Nephron progenitor cell (in vitro differentiated cells): ENCODE measurements at regions not wholly inside any gene's neighbourhood (a gene's known extent, or its start where the extent isn't known, plus 50 kb on each side); places are given as distances from the start of the nearest gene placed in this dataset.

Experiments used
- DNase-seq: peaks from one replicate; pipeline ENCODE4 v3.0.0; 2021
- H3K27ac Mint-ChIP-seq: 2 replicates; pipeline ENCODE4 v1.8.0; 2021; ENCODE audit warnings: mild to moderate bottlenecking, moderate library complexity, mixed read lengths
- H3K27me3 Mint-ChIP-seq: 2 replicates; pipeline ENCODE4 v1.8.0; 2021; ENCODE audit warnings: mild to moderate bottlenecking, low read depth, mixed read lengths; ENCODE audit not compliant: poor library complexity
- H3K36me3 Mint-ChIP-seq: 2 replicates; pipeline ENCODE4 v1.8.0; 2021; ENCODE audit warnings: low read depth, mixed read lengths
- H3K4me1 Mint-ChIP-seq: 2 replicates; pipeline ENCODE4 v1.8.0; 2021; ENCODE audit warnings: mixed read lengths
- H3K4me3 Mint-ChIP-seq: 2 replicates; pipeline ENCODE4 v1.8.0; 2021; ENCODE audit warnings: mild to moderate bottlenecking, moderate library complexity, mixed read lengths
- H3K9me3 Mint-ChIP-seq: 2 replicates; pipeline ENCODE4 v1.8.0; 2021; ENCODE audit warnings: mild to moderate bottlenecking, moderate library complexity, mixed read lengths
- TF ChIP-seq, protein P1 (sequence below): fragments of 200-600 bp; sonication (generic); IDR thresholded peaks from 2 replicates; pipeline ENCODE4 v1.5.0; 2021; ENCODE audit warnings: antibody characterized with exemption

DNA sequence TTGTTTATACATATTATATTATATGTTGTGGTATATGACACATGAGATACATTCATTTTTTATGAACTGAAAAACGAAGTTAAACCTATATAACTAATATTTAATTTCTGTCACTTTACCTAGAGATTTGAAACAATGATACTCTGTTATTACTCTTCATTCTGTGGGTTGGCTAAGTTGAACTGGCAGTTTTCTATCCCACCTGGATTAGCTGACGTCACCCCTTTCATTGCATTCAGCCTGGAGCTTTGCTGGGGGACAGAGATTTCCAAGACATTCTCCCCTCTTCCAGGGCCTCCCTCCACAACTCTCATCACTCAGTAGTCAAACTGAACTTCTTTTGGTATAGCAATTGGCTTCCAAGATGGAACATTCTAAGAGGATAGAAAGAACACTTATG, 309.2 kb upstream of the SATB1 start:
- TF ChIP-seq, protein P1, sequence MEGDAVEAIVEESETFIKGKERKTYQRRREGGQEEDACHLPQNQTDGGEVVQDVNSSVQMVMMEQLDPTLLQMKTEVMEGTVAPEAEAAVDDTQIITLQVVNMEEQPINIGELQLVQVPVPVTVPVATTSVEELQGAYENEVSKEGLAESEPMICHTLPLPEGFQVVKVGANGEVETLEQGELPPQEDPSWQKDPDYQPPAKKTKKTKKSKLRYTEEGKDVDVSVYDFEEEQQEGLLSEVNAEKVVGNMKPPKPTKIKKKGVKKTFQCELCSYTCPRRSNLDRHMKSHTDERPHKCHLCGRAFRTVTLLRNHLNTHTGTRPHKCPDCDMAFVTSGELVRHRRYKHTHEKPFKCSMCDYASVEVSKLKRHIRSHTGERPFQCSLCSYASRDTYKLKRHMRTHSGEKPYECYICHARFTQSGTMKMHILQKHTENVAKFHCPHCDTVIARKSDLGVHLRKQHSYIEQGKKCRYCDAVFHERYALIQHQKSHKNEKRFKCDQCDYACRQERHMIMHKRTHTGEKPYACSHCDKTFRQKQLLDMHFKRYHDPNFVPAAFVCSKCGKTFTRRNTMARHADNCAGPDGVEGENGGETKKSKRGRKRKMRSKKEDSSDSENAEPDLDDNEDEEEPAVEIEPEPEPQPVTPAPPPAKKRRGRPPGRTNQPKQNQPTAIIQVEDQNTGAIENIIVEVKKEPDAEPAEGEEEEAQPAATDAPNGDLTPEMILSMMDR = no peak
- Mint-ChIP-seq H3K4me3 (no peak overlapping the region), H3K4me1 (no peaks in the 10 kb centered on the region), H3K36me3 (no peaks in the 10 kb centered on the region), H3K9me3 (no peaks in the 10 kb centered on the region), H3K27ac (no peak overlapping the region), H3K27me3 (no peaks in the 10 kb centered on the region)
- no peak for DNase-seq

DNA sequence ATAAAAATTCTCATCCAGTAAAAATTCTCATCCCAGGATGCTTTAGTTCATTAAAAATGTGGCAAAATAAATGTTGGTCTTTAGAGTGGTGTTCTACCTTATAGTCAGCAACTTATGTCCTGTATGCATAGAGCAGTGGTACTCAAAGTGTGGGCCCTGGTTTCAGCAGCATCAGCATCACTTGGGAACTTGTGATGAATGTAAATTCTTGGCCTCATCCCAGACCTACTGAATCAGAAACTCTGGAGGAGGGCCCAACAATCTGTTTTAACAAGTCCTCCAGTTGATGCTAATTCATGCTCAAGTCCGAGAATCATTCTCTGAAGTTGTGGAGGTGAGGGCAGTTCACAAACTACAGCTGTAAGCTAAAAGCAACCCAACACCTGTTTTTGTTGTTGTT, 307.3 kb upstream of the SATB1 start:
- TF ChIP-seq, protein P1 = no peak
- no peak for DNase-seq
- no peaks in the 10 kb centered on the region for H3K36me3 Mint-ChIP-seq
- H3K27ac Mint-ChIP-seq = no peak overlapping the region
- H3K4me3 Mint-ChIP-seq = no peak overlapping the region
- no peaks in the 10 kb centered on the region for H3K4me1 Mint-ChIP-seq
- H3K27me3 Mint-ChIP-seq = no peaks in the 10 kb centered on the region
- no peaks in the 10 kb centered on the region for H3K9me3 Mint-ChIP-seq

DNA sequence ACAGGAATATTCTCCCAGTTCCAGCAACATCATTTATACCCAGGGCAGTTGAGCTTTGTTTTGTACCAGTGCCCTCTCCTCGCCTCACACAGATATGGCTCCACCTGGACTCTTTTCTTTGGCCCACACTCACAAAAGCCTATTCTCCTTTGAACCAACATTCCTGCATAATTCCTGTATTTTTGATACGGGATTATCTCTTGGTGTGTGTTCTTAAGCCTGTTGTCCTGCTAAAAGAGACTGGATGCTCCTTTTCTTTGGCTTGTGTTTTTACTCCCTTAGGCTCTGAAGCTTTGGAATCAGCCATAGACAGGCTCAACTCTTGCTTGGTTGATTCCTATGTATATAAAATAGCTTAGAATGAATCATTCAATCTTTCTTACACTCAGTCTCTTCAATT, 305.4 kb upstream of the SATB1 start:
- H3K27ac Mint-ChIP-seq = no peak overlapping the region
- H3K27me3 Mint-ChIP-seq = no peaks in the 10 kb centered on the region
- no peak for DNase-seq
- H3K4me1 Mint-ChIP-seq = peaks cover 7% of the 10 kb centered on the region
- no peak overlapping the region for H3K4me3 Mint-ChIP-seq
- no peaks in the 10 kb centered on the region for H3K9me3 Mint-ChIP-seq
- H3K36me3 Mint-ChIP-seq = no peaks in the 10 kb centered on the region
- TF ChIP-seq, protein P1 = no peak

DNA sequence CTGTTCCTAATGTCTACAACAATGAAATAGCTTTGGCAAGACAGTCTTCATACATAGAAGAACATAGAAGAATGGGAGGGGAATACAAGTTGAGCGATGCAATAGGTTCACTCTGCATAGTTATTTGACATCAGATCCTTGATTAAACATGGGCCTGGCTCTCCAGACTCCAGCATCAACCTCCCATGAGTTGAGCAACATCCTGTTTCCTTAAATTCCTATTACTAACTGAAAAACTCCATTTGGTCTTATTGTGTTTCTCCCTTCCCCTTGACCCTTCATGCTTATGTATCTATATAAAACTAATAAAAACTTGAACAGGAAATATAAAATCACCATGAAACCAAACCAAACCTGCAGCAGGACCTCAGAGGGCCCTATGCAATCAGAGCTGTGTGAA, 304.5 kb upstream of the SATB1 start:
- no peak for DNase-seq
- Mint-ChIP-seq H3K9me3 (no peaks in the 10 kb centered on the region), H3K4me3 (no peak overlapping the region), H3K36me3 (no peaks in the 10 kb centered on the region), H3K4me1 (peaks cover 15% of the 10 kb centered on the region), H3K27me3 (no peaks in the 10 kb centered on the region), H3K27ac (no peak overlapping the region)
- TF ChIP-seq, protein P1 = no peak

DNA sequence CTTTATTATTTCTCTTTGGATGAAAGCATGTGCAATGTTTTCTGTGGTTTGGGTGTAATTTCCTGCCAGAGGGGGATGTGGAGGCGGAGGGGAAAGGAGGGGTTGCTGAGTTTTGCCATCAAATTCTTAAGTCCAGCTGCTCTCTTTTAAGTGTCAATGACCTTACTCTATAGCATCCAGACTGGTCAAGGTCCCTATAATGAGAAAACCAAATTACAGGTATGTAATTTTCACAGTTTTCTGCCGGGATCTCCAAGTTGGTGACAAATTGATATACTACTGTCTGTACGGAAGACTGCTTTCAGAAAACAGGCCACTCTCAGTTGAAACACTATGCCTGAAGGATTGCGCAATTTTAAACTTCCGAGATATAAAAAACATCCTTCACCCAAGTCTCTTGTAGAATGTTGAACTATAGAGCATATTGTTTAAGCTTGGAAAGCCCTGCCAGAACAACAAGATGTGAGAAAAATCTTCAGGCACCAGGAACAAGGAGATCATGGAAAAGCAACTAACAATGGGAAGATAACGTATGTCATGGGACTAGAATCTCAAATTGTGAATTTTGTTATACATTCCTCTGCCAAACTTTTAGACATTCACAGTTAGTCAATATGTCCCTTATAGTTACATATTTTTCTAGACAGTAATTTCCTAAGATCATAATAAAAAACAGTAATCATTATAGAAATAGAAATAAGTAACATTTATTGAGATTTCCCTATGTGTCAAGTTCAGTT, 300.7 kb upstream of the SATB1 start:
- Mint-ChIP-seq H3K27me3 (no peaks in the 10 kb centered on the region), H3K9me3 (no peaks in the 10 kb centered on the region), H3K36me3 (no peaks in the 10 kb centered on the region), H3K27ac (no peak overlapping the region), H3K4me3 (no peak overlapping the region), H3K4me1 (peaks cover 20% of the 10 kb centered on the region)
- DNase-seq = no peak
- TF ChIP-seq, protein P1 = no peak

DNA sequence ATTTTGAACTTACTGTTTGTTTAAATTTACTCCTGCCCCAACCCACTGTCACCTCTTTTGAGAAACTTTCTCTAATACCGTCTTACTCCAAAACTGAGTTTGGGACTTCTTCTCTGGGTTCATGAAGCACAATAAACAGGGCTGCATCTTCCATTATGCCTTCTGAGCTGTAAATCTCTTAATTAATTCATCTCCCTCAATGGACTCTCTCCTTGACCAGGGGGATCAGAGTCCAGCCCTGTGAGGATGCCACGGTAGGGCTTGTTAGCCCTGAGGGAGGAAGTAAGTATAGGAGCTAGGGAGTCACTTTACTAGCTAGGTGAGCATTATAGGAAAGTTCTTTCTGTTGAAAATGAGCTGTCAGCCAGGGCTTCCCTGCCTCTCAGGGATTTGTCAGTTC, 299.3 kb upstream of the SATB1 start:
- no peak overlapping the region for H3K4me3 Mint-ChIP-seq
- H3K36me3 Mint-ChIP-seq = no peaks in the 10 kb centered on the region
- DNase-seq = no peak
- no peaks in the 10 kb centered on the region for H3K9me3 Mint-ChIP-seq
- H3K4me1 Mint-ChIP-seq = peaks cover 20% of the 10 kb centered on the region
- H3K27ac Mint-ChIP-seq = peak overlapping the region; percentile 37
- TF ChIP-seq, protein P1 = no peak
- H3K27me3 Mint-ChIP-seq = no peaks in the 10 kb centered on the region
